Esophagus squamous epithelium (tissue), 4 donors: ENCODE measurements at regions not wholly inside any gene's neighbourhood (a gene's known extent, or its start where the extent isn't known, plus 50 kb on each side); places are given as distances from the start of the nearest gene placed in this dataset.
A peak's percentile ranks its signal among the peaks of the same experiment; 100 is the strongest.

ENCODE experiments used
- CTCF ChIP-seq, 6 experiments: fragments of 450-650 bp in 4 of 6; fragments of 200-600 bp in 2 of 6; sonication (generic) in 2 of 6; IDR thresholded peaks; one replicate each; pipeline ENCODE4 v1.5.1; 2016 to 2019; ENCODE audit warnings: antibody characterized with exemption in 6 of 6, mild to moderate bottlenecking in 4 of 6, moderate library complexity in 4 of 6
- POLR2A ChIP-seq, 4 donors: fragments of 450-650 bp; IDR thresholded peaks; one replicate each; pipeline ENCODE4 v1.6.1; 2017; ENCODE audit warnings: antibody characterized with exemption in 4 of 4, mild to moderate bottlenecking in 4 of 4, moderate library complexity in 3 of 4

DNA sequence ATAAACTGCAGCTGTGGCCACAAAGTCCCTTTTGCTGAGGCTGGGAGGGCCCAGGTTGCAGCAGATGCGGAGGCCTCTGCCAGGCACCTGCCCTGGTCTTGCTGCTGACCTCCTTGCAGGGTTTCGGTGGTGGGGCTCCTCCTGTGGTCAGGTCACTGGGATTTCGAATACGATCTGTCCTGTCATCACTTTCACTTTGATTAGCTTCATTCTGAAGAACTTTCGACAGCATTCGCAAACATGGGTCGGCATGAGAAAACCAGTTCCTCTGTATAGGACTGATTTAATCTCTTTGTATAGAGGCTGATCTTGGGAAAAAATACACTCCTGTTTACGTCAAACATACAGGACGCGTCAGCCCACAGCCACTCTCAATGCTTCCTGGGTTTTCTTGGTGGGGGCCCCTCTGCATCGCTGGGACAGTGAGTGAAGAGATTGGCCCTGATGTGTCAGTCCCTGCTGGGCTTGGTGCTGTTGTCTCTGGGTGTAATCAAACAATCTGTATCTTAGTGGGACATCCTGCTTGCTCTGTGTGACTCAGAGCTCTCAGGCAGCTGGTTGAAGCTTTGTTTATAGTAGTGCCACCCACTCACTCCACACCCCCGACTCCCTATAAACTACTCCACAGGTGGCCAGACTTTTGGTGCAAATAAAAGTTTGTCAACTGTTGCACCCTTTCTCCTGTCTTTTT is 209.4 kb upstream of the CXCR4 start:
- TF ChIP-seq CTCF (IDR thresholded peaks at IDR 0.05) (no peak), POLR2A (IDR thresholded peaks at IDR 0.05) (peak in 1 of 4 donors; percentile 36)
